ENCODE measurements at regions not wholly inside any gene's neighbourhood (a gene's known extent, or its start where the extent isn't known, plus 50 kb on each side); places are given as distances from the start of the nearest gene placed in this dataset.

DNA sequence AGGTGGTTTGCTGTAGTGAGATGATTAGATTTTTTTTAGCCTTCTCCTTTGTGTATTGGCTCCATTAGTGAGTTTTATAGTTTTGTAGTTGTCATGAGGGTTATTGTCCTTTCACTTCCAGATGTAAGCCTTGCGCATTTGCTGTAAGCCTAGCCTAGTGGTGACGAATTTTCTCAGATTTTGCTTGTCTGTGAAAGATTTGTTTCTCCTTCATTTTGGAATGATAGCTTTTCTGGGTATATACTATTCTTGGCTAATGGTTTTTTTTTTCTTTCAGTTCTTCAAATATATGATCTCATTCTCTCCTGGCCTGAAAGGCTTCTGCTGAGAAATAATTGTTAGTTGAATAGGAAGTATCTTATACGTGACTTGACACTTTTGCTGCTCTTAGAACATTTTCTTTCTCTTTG is 166.5 kb upstream of the THRB start:
- Histone ChIP-seq H4K20me1 (ENCODE audit: insufficient read depth) (no peaks in the 10 kb centered on the region), H3K27me3 (ENCODE audit: insufficient read depth, low read depth) (no peaks in the 10 kb centered on the region), H3K9ac (no peak overlapping the region), H3K4me1 (ENCODE audit: low read depth, poor library complexity, severe bottlenecking) (no peaks in the 10 kb centered on the region), H2AFZ (ENCODE audit: low read depth) (no peak overlapping the region), H3K4me3 (IDR thresholded peaks at IDR 0.05; ENCODE audit: insufficient read depth, low read depth, low read length) (no peak overlapping the region), H3K36me3 (ENCODE audit: insufficient read depth) (no peaks in the 10 kb centered on the region), H3K27ac (no peak overlapping the region), H3K79me2 (ENCODE audit: insufficient read depth, low read depth) (no peaks in the 10 kb centered on the region), H3K4me2 (no peak overlapping the region)
- no peak for TF ChIP-seq CTCF (conservative IDR thresholded peaks at IDR 0.05; ENCODE audit: low read depth, low read length)

DNA sequence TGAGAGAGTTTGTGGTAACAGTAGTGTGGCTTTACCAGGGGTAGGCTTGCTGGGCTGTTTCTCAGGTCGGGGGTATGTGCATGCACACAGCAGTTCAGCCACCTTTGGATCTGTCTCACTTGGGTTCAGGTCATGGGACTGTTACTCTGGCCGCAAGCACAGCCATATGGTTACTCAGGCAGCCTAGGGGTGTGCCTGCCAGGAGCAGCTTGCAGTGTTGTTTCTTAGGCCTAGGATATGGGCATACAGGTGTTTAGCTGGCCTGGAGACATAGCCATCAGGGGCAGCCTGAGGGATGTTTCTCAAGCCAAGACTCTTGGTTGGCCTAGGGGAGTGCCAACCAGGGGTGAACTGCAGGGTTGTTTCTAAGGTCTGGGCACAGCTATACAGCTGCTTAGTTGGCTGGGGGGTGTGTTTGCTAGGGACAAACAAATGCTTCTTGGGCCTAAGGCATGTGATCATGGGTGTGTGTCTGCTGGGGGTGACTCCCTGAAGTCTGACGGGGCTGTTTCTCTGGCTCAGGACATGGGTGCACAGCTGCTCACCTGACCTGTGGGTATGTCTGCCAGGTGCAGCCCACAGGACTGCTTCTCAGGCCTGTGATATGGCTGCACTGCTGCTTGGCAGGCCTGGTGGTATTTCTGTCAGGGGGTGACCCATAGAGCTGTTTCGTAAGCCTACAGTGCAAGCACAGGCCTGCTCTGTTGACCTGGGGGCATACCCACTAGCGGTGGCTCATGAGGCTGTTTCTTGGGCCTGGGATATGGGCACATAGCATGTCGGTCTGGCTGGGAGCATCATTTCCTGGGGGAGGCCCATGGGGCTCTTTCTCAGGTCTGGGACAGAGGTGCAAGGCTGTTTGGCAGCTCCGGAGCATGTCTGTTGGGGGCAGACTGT is 168.0 kb upstream of the THRB start:
- H3K36me3 ChIP-seq (ENCODE audit: insufficient read depth): no peaks in the 10 kb centered on the region
- no peak overlapping the region for H3K9ac ChIP-seq
- H3K27me3 ChIP-seq (ENCODE audit: insufficient read depth, low read depth): no peaks in the 10 kb centered on the region
- H4K20me1 ChIP-seq (ENCODE audit: insufficient read depth): no peaks in the 10 kb centered on the region
- no peaks in the 10 kb centered on the region for H3K4me1 ChIP-seq (ENCODE audit: low read depth, poor library complexity, severe bottlenecking)
- H3K4me3 ChIP-seq (IDR thresholded peaks at IDR 0.05; ENCODE audit: insufficient read depth, low read depth, low read length): no peak overlapping the region
- no peaks in the 10 kb centered on the region for H3K79me2 ChIP-seq (ENCODE audit: insufficient read depth, low read depth)
- no peak overlapping the region for H3K4me2 ChIP-seq
- no peak overlapping the region for H2AFZ ChIP-seq (ENCODE audit: low read depth)
- no peak overlapping the region for H3K27ac ChIP-seq
- no peak for TF ChIP-seq CTCF (conservative IDR thresholded peaks at IDR 0.05; ENCODE audit: low read depth, low read length)

DNA sequence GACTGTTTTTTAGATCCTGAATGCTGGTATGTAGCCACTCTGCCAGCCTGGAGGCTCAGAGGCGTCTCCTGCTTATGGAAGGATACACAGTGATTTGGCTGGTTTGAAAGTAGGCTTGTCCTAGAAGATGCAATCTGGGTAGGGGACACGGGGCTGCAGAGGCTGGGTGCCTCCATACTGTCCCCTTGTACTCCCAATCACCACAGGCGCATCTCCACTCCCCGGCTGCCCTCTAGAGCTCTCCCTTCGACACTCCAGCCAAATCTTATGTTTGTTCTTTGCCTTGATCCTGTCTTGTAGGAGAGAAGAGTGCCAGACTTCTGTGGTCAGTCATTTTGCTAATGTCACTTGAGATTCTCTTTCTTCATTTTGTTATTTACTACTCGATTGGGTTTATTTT is 168.8 kb upstream of the THRB start:
- Histone ChIP-seq H3K36me3 (ENCODE audit: insufficient read depth) (no peaks in the 10 kb centered on the region), H3K27ac (no peak overlapping the region), H3K4me2 (no peak overlapping the region), H3K4me3 (IDR thresholded peaks at IDR 0.05; ENCODE audit: insufficient read depth, low read depth, low read length) (no peak overlapping the region), H3K4me1 (ENCODE audit: low read depth, poor library complexity, severe bottlenecking) (no peaks in the 10 kb centered on the region), H3K27me3 (ENCODE audit: insufficient read depth, low read depth) (no peaks in the 10 kb centered on the region), H2AFZ (ENCODE audit: low read depth) (no peak overlapping the region), H3K79me2 (ENCODE audit: insufficient read depth, low read depth) (no peaks in the 10 kb centered on the region), H4K20me1 (ENCODE audit: insufficient read depth) (no peaks in the 10 kb centered on the region), H3K9ac (no peak overlapping the region)
- no peak for TF ChIP-seq CTCF (conservative IDR thresholded peaks at IDR 0.05; ENCODE audit: low read depth, low read length)

- no peak overlapping the region for H3K9ac ChIP-seq
- no peak overlapping the region for H3K4me3 ChIP-seq (IDR thresholded peaks at IDR 0.05; ENCODE audit: insufficient read depth, low read depth, low read length)
- H3K27me3 ChIP-seq (ENCODE audit: insufficient read depth, low read depth): no peaks in the 10 kb centered on the region
- no peak overlapping the region for H3K27ac ChIP-seq
- H2AFZ ChIP-seq (ENCODE audit: low read depth): no peak overlapping the region
- H3K79me2 ChIP-seq (ENCODE audit: insufficient read depth, low read depth): no peaks in the 10 kb centered on the region
- no peak for TF ChIP-seq CTCF (conservative IDR thresholded peaks at IDR 0.05; ENCODE audit: low read depth, low read length)
- H3K36me3 ChIP-seq (ENCODE audit: insufficient read depth): no peaks in the 10 kb centered on the region
- no peak overlapping the region for H3K4me2 ChIP-seq
- H3K4me1 ChIP-seq (ENCODE audit: low read depth, poor library complexity, severe bottlenecking): no peaks in the 10 kb centered on the region
- no peaks in the 10 kb centered on the region for H4K20me1 ChIP-seq (ENCODE audit: insufficient read depth)
Measured at GRCh38 chr3:24668039-24668438, 173.4 kb upstream of the THRB start.

Measured in KMS-11 (cell line).